ENCODE measurements at regions not wholly inside any gene's neighbourhood (a gene's known extent, or its start where the extent isn't known, plus 50 kb on each side); places are given as distances from the start of the nearest gene placed in this dataset.
A peak's percentile ranks its signal among the peaks of the same experiment; 100 is the strongest.

DNA sequence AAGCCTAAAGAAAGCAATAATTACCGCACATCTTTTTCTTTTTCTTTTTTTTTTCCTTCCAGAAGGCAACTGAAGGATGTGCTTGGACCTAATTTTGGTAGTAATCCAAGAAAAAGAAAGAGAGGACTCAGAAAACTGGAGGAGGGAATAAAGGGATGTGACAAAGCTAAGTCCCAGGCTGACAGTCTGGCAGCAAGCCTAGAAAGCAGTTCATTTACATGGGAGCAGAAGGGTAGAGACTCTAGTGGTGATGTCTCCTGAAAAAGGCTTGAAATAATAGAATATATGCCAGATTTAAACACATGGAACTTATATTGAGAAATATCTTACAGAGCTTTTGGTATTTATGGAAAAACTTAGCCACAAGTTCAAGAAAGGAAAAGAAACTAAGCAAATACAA is 101.0 kb upstream of the SHISA6 start:
- intact Hi-C loops (cut with DNase I; ENCODE audit: low total_unique reads): no loop called here
- Histone ChIP-seq H3K36me3 (no peaks in the 10 kb centered on the region), H3K9me3 (no peaks in the 10 kb centered on the region), H3K4me3 (no peak overlapping the region), H3K4me1 (no peaks in the 10 kb centered on the region), H3K27ac (no peak overlapping the region), H3K27me3 (no peaks in the 10 kb centered on the region)
- no peak for DNase-seq (ENCODE audit: low spot score in 2 of 2)
- no peak for TF ChIP-seq CTCF (IDR thresholded peaks at IDR 0.05)
- no peak for TF ChIP-seq POLR2A (IDR thresholded peaks at IDR 0.05)
- TF ChIP-seq POLR2AphosphoS5 (IDR thresholded peaks at IDR 0.05): no peak

GRCh38 chr17:11138023-11138422 is 103.0 kb upstream of the SHISA6 start:
- H3K36me3 ChIP-seq: no peaks in the 10 kb centered on the region
- intact Hi-C loops (cut with DNase I; ENCODE audit: low total_unique reads): no loop called here
- H3K4me3 ChIP-seq: peak overlapping the region; percentile 0 to 40 (median 10)
- no peak for DNase-seq (ENCODE audit: low spot score in 2 of 2)
- no peak overlapping the region for H3K27ac ChIP-seq
- no peaks in the 10 kb centered on the region for H3K4me1 ChIP-seq
- H3K9me3 ChIP-seq: no peaks in the 10 kb centered on the region
- TF ChIP-seq POLR2AphosphoS5 (IDR thresholded peaks at IDR 0.05) (no peak), CTCF (IDR thresholded peaks at IDR 0.05) (no peak), POLR2A (IDR thresholded peaks at IDR 0.05) (no peak)
- no peaks in the 10 kb centered on the region for H3K27me3 ChIP-seq

DNA sequence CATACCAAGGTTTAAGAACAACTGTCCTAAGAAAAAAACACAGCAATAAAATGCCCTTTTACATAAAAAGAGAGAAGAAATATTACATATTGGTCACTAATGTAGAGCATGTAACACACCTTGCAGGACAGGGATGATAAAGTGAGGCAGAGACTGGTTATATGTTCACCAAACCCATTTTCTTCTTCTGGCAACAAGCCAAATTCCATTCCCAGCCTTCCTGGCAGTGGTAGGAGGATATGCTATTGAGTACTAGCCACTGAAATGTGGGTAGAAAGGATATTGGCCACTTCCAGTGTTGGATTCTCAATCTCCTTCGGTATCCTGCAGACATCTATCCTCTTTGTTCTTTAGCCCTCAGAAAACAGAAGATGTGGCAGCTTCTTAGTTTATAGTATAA is 105.2 kb upstream of the SHISA6 start:
- intact Hi-C loops (cut with DNase I; ENCODE audit: low total_unique reads): no loop called here
- Histone ChIP-seq H3K27me3 (no peaks in the 10 kb centered on the region), H3K27ac (no peak overlapping the region), H3K4me1 (no peaks in the 10 kb centered on the region), H3K4me3 (no peak overlapping the region), H3K36me3 (no peaks in the 10 kb centered on the region), H3K9me3 (no peaks in the 10 kb centered on the region)
- TF ChIP-seq POLR2AphosphoS5 (IDR thresholded peaks at IDR 0.05) (no peak), POLR2A (IDR thresholded peaks at IDR 0.05) (no peak), CTCF (IDR thresholded peaks at IDR 0.05) (no peak)
- DNase-seq (ENCODE audit: low spot score in 2 of 2): no peak

DNA sequence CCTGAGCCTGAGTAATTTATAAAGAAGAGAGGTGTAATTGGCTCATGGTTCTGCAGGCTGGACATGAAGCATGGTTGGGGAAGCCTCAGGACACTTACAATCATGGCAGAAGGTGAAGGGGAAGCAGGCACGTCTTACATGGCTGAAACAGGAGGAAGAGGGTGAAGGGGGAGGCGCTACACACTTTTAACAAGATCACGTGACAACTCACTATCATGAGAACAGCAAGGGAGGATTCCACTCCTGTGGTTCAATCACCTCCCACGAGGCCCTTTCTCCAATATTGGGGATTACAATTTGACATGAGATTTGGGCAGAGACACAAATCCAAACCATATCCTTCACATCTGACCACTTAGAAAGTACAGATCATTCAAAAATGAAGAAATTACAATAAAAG is 110.6 kb upstream of the SHISA6 start:
- H3K27me3 ChIP-seq: no peaks in the 10 kb centered on the region
- TF ChIP-seq CTCF (IDR thresholded peaks at IDR 0.05) (no peak), POLR2AphosphoS5 (IDR thresholded peaks at IDR 0.05) (no peak), POLR2A (IDR thresholded peaks at IDR 0.05) (no peak)
- no peak for DNase-seq (ENCODE audit: low spot score in 2 of 2)

GRCh38 chr17:11122908-11123307 is 118.1 kb upstream of the SHISA6 start:
- Histone ChIP-seq H3K36me3 (no peaks in the 10 kb centered on the region), H3K9me3 (no peaks in the 10 kb centered on the region), H3K4me1 (peaks cover 0 to 4% of the 10 kb centered on the region in 2 donors), H3K27me3 (no peaks in the 10 kb centered on the region), H3K4me3 (no peak overlapping the region), H3K27ac (no peak overlapping the region)
- intact Hi-C loops (cut with DNase I; ENCODE audit: low total_unique reads): no loop called here
- peak in 1 of 2 donors; percentile 45 for DNase-seq (ENCODE audit: low spot score in 2 of 2)
- TF ChIP-seq CTCF (IDR thresholded peaks at IDR 0.05) (no peak), POLR2AphosphoS5 (IDR thresholded peaks at IDR 0.05) (no peak), POLR2A (IDR thresholded peaks at IDR 0.05) (no peak)

More for the DNA sequence above, 110.6 kb upstream of the SHISA6 start:
- no peak overlapping the region for H3K27ac ChIP-seq
- H3K4me1 ChIP-seq: no peaks in the 10 kb centered on the region
- no peaks in the 10 kb centered on the region for H3K36me3 ChIP-seq
- no peak overlapping the region for H3K4me3 ChIP-seq
- intact Hi-C loops (cut with DNase I; ENCODE audit: low total_unique reads): no loop called here
- no peaks in the 10 kb centered on the region for H3K9me3 ChIP-seq
